Activated T-cell treated with anti-CD3 and anti-CD28 coated beads, Interleukin-2, amount 50 U/mL, for 4 hours (primary cell): ENCODE measurements at regions not wholly inside any gene's neighbourhood (a gene's known extent, or its start where the extent isn't known, plus 50 kb on each side); places are given as distances from the start of the nearest gene placed in this dataset.

Experiments
- ATAC-seq, 2 donors: fragments of 200-7000 bp; cut with Tn5 transposase; one replicate each; pipeline ENCODE4 v1.10.0; 2021
- DNase-seq: peaks from one replicate; pipeline ENCODE4 v3.0.0-alpha.2; 2020
- H3K27me3 Mint-ChIP-seq: one replicate; pipeline ENCODE4 v1.8.0; 2021; ENCODE audit warnings: low read depth, mixed read lengths
- H3K36me3 Mint-ChIP-seq: one replicate; pipeline ENCODE4 v1.8.0; 2022; ENCODE audit warnings: mixed read lengths; ENCODE audit not compliant: insufficient read depth
- H3K4me1 Mint-ChIP-seq: one replicate; pipeline ENCODE4 v1.8.0; 2021; ENCODE audit warnings: low read depth, mixed read lengths
- H3K4me3 Mint-ChIP-seq: one replicate; pipeline ENCODE4 v1.8.0; 2021; ENCODE audit warnings: mild to moderate bottlenecking, moderate library complexity, mixed read lengths
- H3K9me3 Mint-ChIP-seq: one replicate; pipeline ENCODE4 v1.8.0; 2021; ENCODE audit warnings: mixed read lengths

GRCh38 chr10:28250782-28251181 is 52.1 kb downstream of the MPP7 start:
- Mint-ChIP-seq H3K9me3 (peaks cover 1% of the 10 kb centered on the region), H3K4me1 (peaks cover 24% of the 10 kb centered on the region), H3K4me3 (no peak overlapping the region), H3K36me3 (peaks cover 1% of the 10 kb centered on the region), H3K27me3 (no peaks in the 10 kb centered on the region)
- peak in 1 of 2 donors; percentile 38 for ATAC-seq
- DNase-seq = no peak

DNA sequence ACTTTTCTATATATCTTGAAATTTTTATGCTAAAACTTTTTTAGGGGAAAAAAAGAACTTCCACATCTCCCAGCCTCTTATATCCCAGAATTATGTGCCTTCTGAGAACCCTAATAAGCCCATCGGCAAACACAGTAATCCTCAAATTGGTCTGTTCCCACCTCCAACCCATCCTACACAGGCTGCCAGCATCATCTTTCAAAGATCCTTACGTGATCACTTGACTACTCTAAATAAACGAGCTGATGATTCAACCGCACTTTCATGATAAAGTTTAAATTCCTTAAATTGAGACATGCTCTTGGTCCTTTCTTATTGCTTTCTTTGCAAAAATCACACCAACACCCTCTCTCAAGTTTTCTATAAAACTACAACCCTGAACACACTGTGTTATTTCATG is 52.5 kb downstream of the MPP7 start:
- H3K9me3 Mint-ChIP-seq = peaks cover 4% of the 10 kb centered on the region
- H3K4me3 Mint-ChIP-seq = no peak overlapping the region
- DNase-seq (no peak), ATAC-seq (no peak)
- H3K27me3 Mint-ChIP-seq = no peaks in the 10 kb centered on the region
- H3K4me1 Mint-ChIP-seq = peaks cover 26% of the 10 kb centered on the region
- H3K36me3 Mint-ChIP-seq = peaks cover 4% of the 10 kb centered on the region

DNA sequence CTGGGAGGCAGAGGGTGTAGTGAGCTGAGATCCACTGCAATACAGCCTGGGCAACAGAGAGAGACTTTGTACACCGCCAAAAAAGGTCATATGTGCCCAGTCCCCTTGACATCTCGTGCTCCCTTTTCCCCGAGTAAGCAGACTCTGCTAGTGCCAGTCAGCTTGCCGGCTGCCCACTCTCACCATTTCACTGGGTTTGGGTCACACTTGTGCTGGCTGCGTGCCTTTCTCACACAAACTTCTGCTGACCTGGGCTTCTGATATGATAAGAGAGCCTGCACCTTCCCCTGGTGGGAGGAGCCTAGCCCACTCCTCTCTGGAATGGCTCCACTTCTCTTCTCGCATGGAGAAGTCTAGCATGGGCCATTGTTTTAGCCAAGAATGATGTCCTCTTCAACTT is 53.4 kb downstream of the MPP7 start:
- peaks cover 9% of the 10 kb centered on the region for H3K36me3 Mint-ChIP-seq
- no peaks in the 10 kb centered on the region for H3K27me3 Mint-ChIP-seq
- H3K9me3 Mint-ChIP-seq = peaks cover 4% of the 10 kb centered on the region
- no peak overlapping the region for H3K4me3 Mint-ChIP-seq
- ATAC-seq (no peak), DNase-seq (no peak)
- peaks cover 24% of the 10 kb centered on the region for H3K4me1 Mint-ChIP-seq

DNA sequence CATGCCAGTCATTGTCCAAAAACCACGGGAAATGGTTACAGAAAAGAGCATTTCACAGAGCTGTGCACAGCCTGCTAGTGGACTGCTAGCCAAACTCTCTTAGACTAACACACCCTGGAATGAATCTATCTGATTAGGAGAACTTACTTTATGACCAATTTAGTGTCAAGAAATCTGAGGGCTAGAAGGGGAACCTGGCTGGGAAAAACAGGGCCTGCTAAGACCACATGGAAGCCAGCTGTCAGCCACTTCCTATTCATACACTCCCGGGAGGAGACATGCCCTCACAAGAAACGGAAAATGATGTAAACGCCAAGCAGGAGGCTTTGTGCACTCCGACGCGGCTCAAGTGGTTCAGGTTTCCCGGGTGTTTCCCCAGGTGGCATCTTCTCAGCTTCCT is 54.8 kb downstream of the MPP7 start:
- peaks cover 4% of the 10 kb centered on the region for H3K9me3 Mint-ChIP-seq
- ATAC-seq (no peak), DNase-seq (no peak)
- H3K27me3 Mint-ChIP-seq = no peaks in the 10 kb centered on the region
- H3K36me3 Mint-ChIP-seq = peaks cover 9% of the 10 kb centered on the region
- H3K4me1 Mint-ChIP-seq = peaks cover 27% of the 10 kb centered on the region
- H3K4me3 Mint-ChIP-seq = no peak overlapping the region

DNA sequence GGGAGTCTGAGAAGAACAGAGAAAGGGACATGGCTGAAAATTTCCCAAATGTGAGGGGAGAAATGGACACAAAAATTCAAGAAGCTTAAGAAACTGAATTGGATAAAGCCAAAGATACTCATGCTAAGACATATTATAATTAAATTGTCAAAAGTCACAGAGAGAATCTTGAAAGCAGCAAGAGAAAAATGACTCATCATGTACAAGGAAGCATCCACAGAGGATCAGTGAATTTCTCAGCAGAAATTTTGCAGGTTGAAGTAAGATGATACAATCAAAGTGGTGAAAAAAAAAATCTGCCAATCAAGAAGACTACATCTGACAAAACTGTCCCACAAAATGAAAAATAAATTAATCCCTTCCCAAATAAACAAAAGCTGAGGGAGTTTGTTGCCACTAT is 56.8 kb downstream of the MPP7 start:
- Mint-ChIP-seq H3K27me3 (no peaks in the 10 kb centered on the region), H3K9me3 (peaks cover 4% of the 10 kb centered on the region), H3K4me1 (peaks cover 29% of the 10 kb centered on the region), H3K4me3 (no peak overlapping the region), H3K36me3 (peaks cover 9% of the 10 kb centered on the region)
- no peak for DNase-seq
- no peak for ATAC-seq

DNA sequence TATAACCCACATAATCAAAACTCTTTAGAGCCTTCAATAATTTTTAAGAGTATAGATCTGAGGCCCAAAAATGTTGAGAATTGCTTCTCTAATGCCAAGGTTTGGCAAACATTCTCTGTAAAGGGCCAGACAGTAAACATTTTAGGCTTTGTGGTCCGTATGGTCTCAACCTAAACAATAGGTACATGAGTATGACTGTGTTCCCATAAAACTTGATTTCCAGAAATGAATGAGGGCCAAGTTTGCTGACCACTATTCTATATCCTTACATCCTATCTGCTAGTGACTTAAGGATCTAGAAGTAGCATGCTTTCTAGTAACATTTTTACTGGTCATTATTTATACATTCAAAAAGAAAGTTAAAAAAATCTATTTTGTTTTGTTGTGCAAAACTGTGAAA is 58.9 kb downstream of the MPP7 start:
- peaks cover 9% of the 10 kb centered on the region for H3K36me3 Mint-ChIP-seq
- ATAC-seq (no peak), DNase-seq (no peak)
- peaks cover 29% of the 10 kb centered on the region for H3K4me1 Mint-ChIP-seq
- no peaks in the 10 kb centered on the region for H3K27me3 Mint-ChIP-seq
- H3K4me3 Mint-ChIP-seq = no peak overlapping the region
- H3K9me3 Mint-ChIP-seq = peaks cover 4% of the 10 kb centered on the region

- Mint-ChIP-seq H3K27me3 (no peaks in the 10 kb centered on the region), H3K9me3 (peaks cover 4% of the 10 kb centered on the region), H3K4me1 (peaks cover 20% of the 10 kb centered on the region), H3K4me3 (no peak overlapping the region), H3K36me3 (peaks cover 11% of the 10 kb centered on the region)
- no peak for ATAC-seq
- DNase-seq = no peak
Observed at GRCh38 chr10:28242555-28243204, 60.2 kb downstream of the MPP7 start.

DNA sequence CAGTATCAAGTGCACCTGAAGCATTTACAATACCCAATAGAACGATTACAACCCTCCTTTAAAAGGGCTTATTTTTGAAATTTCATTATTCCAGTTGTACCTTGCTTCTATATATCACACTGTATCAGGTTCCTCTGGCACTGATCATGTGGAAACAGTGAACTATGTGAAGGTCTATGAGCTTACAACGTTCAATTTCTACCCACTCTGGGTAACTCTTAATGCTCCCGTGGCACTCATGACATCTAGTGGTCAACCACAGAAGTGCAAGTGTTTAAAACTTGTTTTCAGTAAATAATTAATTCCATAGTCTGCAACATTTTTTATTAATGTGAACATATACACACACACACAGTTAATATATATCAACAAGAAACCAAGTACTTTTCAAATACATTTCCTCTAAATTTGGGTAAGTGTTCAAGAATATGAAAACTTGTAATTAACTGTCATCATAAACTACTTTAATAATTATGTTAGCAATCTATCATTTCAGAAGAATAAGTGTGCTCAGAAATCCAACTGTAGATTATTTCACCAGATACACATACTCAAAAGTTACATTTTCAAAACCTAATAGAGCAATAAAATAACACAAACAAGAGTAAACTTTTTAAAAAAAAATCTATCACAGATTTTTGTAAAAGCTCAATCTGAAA is 61.0 kb downstream of the MPP7 start:
- peaks cover 4% of the 10 kb centered on the region for H3K9me3 Mint-ChIP-seq
- DNase-seq (peak; percentile 27), ATAC-seq (peak; percentile 58)
- peaks cover 11% of the 10 kb centered on the region for H3K36me3 Mint-ChIP-seq
- no peak overlapping the region for H3K4me3 Mint-ChIP-seq
- H3K4me1 Mint-ChIP-seq = peaks cover 20% of the 10 kb centered on the region
- H3K27me3 Mint-ChIP-seq = no peaks in the 10 kb centered on the region

DNA sequence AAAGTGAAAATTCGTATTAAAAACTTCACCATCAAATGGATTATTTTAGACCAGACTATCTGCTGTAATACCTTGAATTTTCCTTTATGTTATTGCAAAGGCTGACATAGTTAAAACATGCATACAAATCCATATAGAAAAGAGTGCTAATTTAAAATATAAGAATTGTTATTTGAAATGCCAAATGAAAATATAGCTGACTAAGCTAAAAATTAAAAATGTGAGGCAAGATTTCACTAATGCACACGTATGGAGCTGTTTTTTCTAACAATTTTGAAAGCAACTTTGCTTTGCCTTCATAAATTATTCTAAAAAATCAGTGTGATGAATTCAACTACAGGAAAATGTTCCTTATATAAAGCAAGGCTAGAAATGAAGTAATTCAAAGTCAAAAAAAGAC is 62.5 kb downstream of the MPP7 start:
- no peak for ATAC-seq
- peaks cover 12% of the 10 kb centered on the region for H3K4me1 Mint-ChIP-seq
- no peak for DNase-seq
- no peaks in the 10 kb centered on the region for H3K9me3 Mint-ChIP-seq
- H3K27me3 Mint-ChIP-seq = no peaks in the 10 kb centered on the region
- H3K4me3 Mint-ChIP-seq = no peak overlapping the region
- H3K36me3 Mint-ChIP-seq = peaks cover 16% of the 10 kb centered on the region

- peaks cover 18% of the 10 kb centered on the region for H3K36me3 Mint-ChIP-seq
- H3K27me3 Mint-ChIP-seq = no peaks in the 10 kb centered on the region
- no peaks in the 10 kb centered on the region for H3K4me1 Mint-ChIP-seq
- ATAC-seq (no peak), DNase-seq (no peak)
- no peak overlapping the region for H3K4me3 Mint-ChIP-seq
- no peaks in the 10 kb centered on the region for H3K9me3 Mint-ChIP-seq
Observed at GRCh38 chr10:28236591-28236990, 66.3 kb downstream of the MPP7 start.

GRCh38 chr10:28220811-28221210 is 82.1 kb downstream of the MPP7 start:
- Mint-ChIP-seq H3K4me1 (peaks cover 29% of the 10 kb centered on the region), H3K27me3 (no peaks in the 10 kb centered on the region), H3K4me3 (no peak overlapping the region), H3K36me3 (peaks cover 4% of the 10 kb centered on the region), H3K9me3 (no peaks in the 10 kb centered on the region)
- no peak for DNase-seq
- no peak for ATAC-seq

DNA sequence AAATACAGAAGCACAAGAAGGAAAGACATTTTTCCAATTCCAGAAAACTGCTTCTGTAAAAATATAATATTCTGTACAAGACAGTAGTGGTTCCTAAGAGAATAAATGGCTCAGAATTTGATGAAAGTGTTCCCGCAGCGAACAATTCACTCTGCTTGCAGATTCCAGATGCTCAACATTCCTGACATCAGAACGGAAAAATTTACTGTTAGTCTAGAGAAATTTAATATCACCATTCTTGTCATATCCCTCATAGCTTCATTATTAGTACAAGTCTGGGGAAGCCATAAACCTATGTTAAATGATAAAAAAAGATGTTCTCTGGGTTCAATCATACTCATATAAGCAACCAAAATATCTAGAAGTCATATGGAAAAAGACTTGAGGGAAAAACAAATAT is 83.6 kb downstream of the MPP7 start:
- Mint-ChIP-seq H3K4me1 (peaks cover 30% of the 10 kb centered on the region), H3K36me3 (no peaks in the 10 kb centered on the region), H3K9me3 (no peaks in the 10 kb centered on the region), H3K4me3 (no peak overlapping the region), H3K27me3 (no peaks in the 10 kb centered on the region)
- ATAC-seq (no peak), DNase-seq (no peak)

- ATAC-seq (peak; percentile 99), DNase-seq (no peak)
- no peaks in the 10 kb centered on the region for H3K27me3 Mint-ChIP-seq
- peaks cover 5% of the 10 kb centered on the region for H3K36me3 Mint-ChIP-seq
- no peaks in the 10 kb centered on the region for H3K9me3 Mint-ChIP-seq
- H3K4me1 Mint-ChIP-seq = peaks cover 30% of the 10 kb centered on the region
- H3K4me3 Mint-ChIP-seq = no peak overlapping the region
Observed at GRCh38 chr10:28217848-28218247, 85.0 kb downstream of the MPP7 start.

DNA sequence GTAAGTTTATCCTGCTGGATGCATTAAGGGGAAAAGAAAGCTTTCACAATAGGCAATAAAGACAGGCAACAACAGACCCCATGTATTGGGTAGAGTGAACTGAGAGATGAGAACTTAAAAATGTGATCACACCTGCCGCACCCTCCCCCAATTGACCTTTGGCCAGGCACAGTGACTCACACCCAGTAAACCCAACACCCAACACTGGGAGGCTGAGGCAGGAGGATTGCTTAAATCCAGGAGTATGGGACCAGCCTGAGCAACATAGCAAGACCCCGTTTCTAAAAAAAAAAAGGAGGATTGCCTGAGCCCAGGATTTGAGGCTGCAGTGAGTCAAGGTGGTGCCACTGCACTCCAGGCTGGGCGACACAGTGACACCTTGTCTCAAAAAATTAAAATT is 86.9 kb downstream of the MPP7 start:
- Mint-ChIP-seq H3K4me3 (no peak overlapping the region), H3K4me1 (peaks cover 36% of the 10 kb centered on the region), H3K9me3 (no peaks in the 10 kb centered on the region), H3K27me3 (no peaks in the 10 kb centered on the region), H3K36me3 (peaks cover 16% of the 10 kb centered on the region)
- no peak for ATAC-seq
- DNase-seq = no peak

DNA sequence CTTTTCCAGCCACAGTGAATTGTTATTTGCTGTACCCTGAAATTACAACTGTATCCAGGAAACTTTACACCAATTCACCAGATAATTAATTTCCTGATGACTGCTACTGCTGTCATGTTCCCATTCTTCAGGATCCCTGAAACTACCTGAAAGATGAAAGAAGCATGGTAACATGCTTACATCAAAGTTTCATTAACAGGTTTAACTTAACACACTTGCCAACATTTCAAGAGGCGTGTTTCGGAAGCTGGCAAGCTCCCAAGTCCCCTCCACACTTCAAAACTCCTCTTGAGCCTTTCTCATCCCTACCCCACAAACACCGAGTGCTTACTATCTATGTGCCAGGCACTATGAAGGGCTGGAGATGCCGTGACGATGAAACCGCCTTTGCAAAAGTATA is 88.6 kb downstream of the MPP7 start:
- no peaks in the 10 kb centered on the region for H3K27me3 Mint-ChIP-seq
- H3K4me3 Mint-ChIP-seq = no peak overlapping the region
- ATAC-seq = no peak
- H3K4me1 Mint-ChIP-seq = peaks cover 32% of the 10 kb centered on the region
- no peak for DNase-seq
- H3K9me3 Mint-ChIP-seq = no peaks in the 10 kb centered on the region
- peaks cover 21% of the 10 kb centered on the region for H3K36me3 Mint-ChIP-seq
